Gastroesophageal sphincter (tissue), 4 donors: ENCODE measurements at regions not wholly inside any gene's neighbourhood (a gene's known extent, or its start where the extent isn't known, plus 50 kb on each side); places are given as distances from the start of the nearest gene placed in this dataset.

Experiments used
- ATAC-seq: fragments of 150-250 bp; one replicate; pipeline ENCODE4 v1.9.1; 2016; ENCODE audit warnings: mild to moderate bottlenecking, moderate library complexity
- H3K27ac ChIP-seq, 4 donors: fragments of 200-600 bp; sonication (generic) in 3 of 4; 1 replicate in 3 of 4; 2 replicates in 1 of 4; pipeline ENCODE4 v1.5.1; 2016 to 2019
- H3K27me3 ChIP-seq: fragments of 200-600 bp; sonication (generic); one replicate; pipeline ENCODE4 v1.5.1; 2019
- H3K36me3 ChIP-seq, 2 donors: fragments of 200-600 bp; sonication (generic); one replicate each; pipeline ENCODE4 v1.5.1; 2019; ENCODE audit warnings: control low read depth in 1 of 2
- H3K4me1 ChIP-seq, 3 donors: fragments of 200-600 bp; sonication (generic); 1 replicate in 2 of 3; 2 replicates in 1 of 3; pipeline ENCODE4 v1.5.1; 2016 to 2019; ENCODE audit warnings: control low read depth in 2 of 3
- H3K4me3 ChIP-seq, 2 donors: fragments of 200-600 bp; sonication (generic); one replicate each; pipeline ENCODE4 v1.5.1; 2019; ENCODE audit warnings: mild to moderate bottlenecking in 1 of 2, moderate library complexity in 1 of 2
- H3K9me3 ChIP-seq, 3 donors: fragments of 200-600 bp; sonication (generic); one replicate each; pipeline ENCODE4 v1.5.1; 2017 to 2019; ENCODE audit warnings: control low read depth in 2 of 3
- CTCF ChIP-seq, 4 experiments: fragments of 200-600 bp in 2 of 4; fragments of 450-650 bp in 2 of 4; sonication (generic) in 1 of 4; IDR thresholded peaks; one replicate each; pipeline ENCODE4 v1.5.1; 2017 to 2019; ENCODE audit warnings: antibody characterized with exemption in 4 of 4, mild to moderate bottlenecking in 2 of 4, moderate library complexity in 2 of 4
- EP300 ChIP-seq: sonication (generic); formaldehyde crosslinking; IDR thresholded peaks from one replicate; pipeline ENCODE4 v1.6.1; 2017; ENCODE audit warnings: antibody characterized with exemption, mild to moderate bottlenecking
- POLR2A ChIP-seq, 2 donors: fragments of 450-650 bp; IDR thresholded peaks; one replicate each; pipeline ENCODE4 v1.6.1; 2017; ENCODE audit warnings: antibody characterized with exemption in 2 of 2, mild to moderate bottlenecking in 2 of 2, moderate library complexity in 1 of 2
- POLR2AphosphoS5 ChIP-seq: sonication (generic); formaldehyde crosslinking; IDR thresholded peaks from one replicate; pipeline ENCODE4 v1.6.1; 2017; ENCODE audit warnings: antibody characterized with exemption
- WGBS, 2 donors: methylation state at CpG; one replicate each; pipeline ENCODE4 v1.1.5; 2018; ENCODE audit warnings: low coverage in 1 of 2; 5-methylcytosine and 5-hydroxymethylcytosine counted together

- H3K4me1 ChIP-seq: peaks cover 0 to 2% (median 0%) of the 10 kb centered on the region in 3 donors
- no peaks in the 10 kb centered on the region for H3K9me3 ChIP-seq
- TF ChIP-seq POLR2A (IDR thresholded peaks at IDR 0.05) (no peak), POLR2AphosphoS5 (no peak), EP300 (no peak), CTCF (IDR thresholded peaks at IDR 0.05) (no peak)
- no peak overlapping the region for H3K4me3 ChIP-seq
- no peaks in the 10 kb centered on the region for H3K36me3 ChIP-seq
- no peaks in the 10 kb centered on the region for H3K27me3 ChIP-seq
- 89 to 93% methylated on average over 3 of the region's 3 CpGs for whole genome bisulfite sequencing, 2 donors
- H3K27ac ChIP-seq: no peak overlapping the region
- no peak for ATAC-seq
These were observed 78.7 kb upstream of the SPTBN1 start for GRCh38 chr2:54377451-54377850.

DNA sequence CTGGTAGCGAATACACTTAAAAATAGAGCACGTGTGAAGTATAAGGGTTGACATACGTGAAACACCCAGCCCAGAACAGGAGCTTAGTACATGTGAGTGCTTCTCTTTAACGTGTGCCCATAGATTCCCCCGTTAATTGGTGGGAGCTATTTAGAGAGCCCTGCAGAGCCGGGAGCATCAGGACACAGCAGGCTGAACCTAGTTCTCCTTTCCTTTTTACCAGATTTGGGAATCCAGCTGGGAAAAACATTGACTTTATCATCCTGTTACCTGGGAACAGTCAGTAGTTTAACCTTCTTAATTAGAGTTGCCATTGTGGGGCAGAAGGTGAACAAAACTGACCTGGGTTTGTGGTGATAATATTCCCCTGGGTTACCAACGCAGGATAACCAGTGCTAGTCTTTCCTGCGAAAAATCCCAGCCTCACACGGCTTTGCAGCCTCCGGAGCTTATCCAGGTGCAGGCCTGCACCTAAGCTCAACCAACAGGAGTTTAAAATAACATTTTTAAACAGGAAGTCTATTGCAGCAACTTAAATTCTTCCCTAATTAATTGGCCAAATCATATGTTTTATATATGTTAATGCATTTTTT is 78.1 kb upstream of the SPTBN1 start:
- TF ChIP-seq POLR2AphosphoS5 (no peak), EP300 (no peak), CTCF (IDR thresholded peaks at IDR 0.05) (no peak), POLR2A (IDR thresholded peaks at IDR 0.05) (no peak)
- WGBS, 2 donors: 81 to 91% methylated on average over 9 to 10 of the region's 10 CpGs
- Histone ChIP-seq H3K27me3 (no peaks in the 10 kb centered on the region), H3K36me3 (no peaks in the 10 kb centered on the region), H3K4me3 (no peak overlapping the region), H3K9me3 (no peaks in the 10 kb centered on the region), H3K27ac (no peak overlapping the region), H3K4me1 (no peaks in the 10 kb centered on the region)
- no peak for ATAC-seq

- Histone ChIP-seq H3K9me3 (no peaks in the 10 kb centered on the region), H3K4me3 (no peak overlapping the region), H3K4me1 (peaks cover 0 to 8% (median 0%) of the 10 kb centered on the region in 3 donors), H3K27ac (no peak overlapping the region), H3K27me3 (no peaks in the 10 kb centered on the region), H3K36me3 (no peaks in the 10 kb centered on the region)
- 77 to 92% methylated on average over 8 of the region's 8 CpGs for WGBS, 2 donors
- TF ChIP-seq CTCF (IDR thresholded peaks at IDR 0.05) (no peak), POLR2A (IDR thresholded peaks at IDR 0.05) (no peak), EP300 (no peak), POLR2AphosphoS5 (no peak)
- ATAC-seq: no peak
These were observed 75.5 kb upstream of the SPTBN1 start for GRCh38 chr2:54380670-54381069.

GRCh38 chr2:54381293-54381692 is 74.8 kb upstream of the SPTBN1 start:
- H3K27me3 ChIP-seq: no peaks in the 10 kb centered on the region
- H3K4me3 ChIP-seq: no peak overlapping the region
- ATAC-seq: no peak
- WGBS, 2 donors: 87 to 91% methylated on average over 5 of the region's 5 CpGs
- peaks cover 0 to 14% (median 0%) of the 10 kb centered on the region in 3 donors for H3K4me1 ChIP-seq
- no peaks in the 10 kb centered on the region for H3K36me3 ChIP-seq
- no peak for TF ChIP-seq POLR2AphosphoS5
- TF ChIP-seq POLR2A (IDR thresholded peaks at IDR 0.05): no peak
- no peak for TF ChIP-seq EP300
- TF ChIP-seq CTCF (IDR thresholded peaks at IDR 0.05): no peak
- H3K27ac ChIP-seq: no peak overlapping the region
- H3K9me3 ChIP-seq: no peaks in the 10 kb centered on the region

GRCh38 chr2:54382601-54383000 is 73.5 kb upstream of the SPTBN1 start:
- no peaks in the 10 kb centered on the region for H3K27me3 ChIP-seq
- H3K27ac ChIP-seq: no peak overlapping the region
- H3K4me3 ChIP-seq: no peak overlapping the region
- no peaks in the 10 kb centered on the region for H3K36me3 ChIP-seq
- TF ChIP-seq EP300: no peak
- TF ChIP-seq POLR2A (IDR thresholded peaks at IDR 0.05): no peak
- no peak for TF ChIP-seq CTCF (IDR thresholded peaks at IDR 0.05)
- no peak for TF ChIP-seq POLR2AphosphoS5
- H3K9me3 ChIP-seq: no peaks in the 10 kb centered on the region
- peaks cover 0 to 27% (median 4%) of the 10 kb centered on the region in 3 donors for H3K4me1 ChIP-seq
- 95 to 100% methylated on average over 2 to 4 of the region's 4 CpGs for WGBS, 2 donors
- no peak for ATAC-seq
